GM12878 (cell line): ENCODE measurements at regions not wholly inside any gene's neighbourhood (a gene's known extent, or its start where the extent isn't known, plus 50 kb on each side); places are given as distances from the start of the nearest gene placed in this dataset.

Source experiments
- ATAC-seq: fragments of 200-7000 bp; cut with Tn5 transposase; 3 replicates; pipeline ENCODE4 v1.9.1; 2020; ENCODE audit warnings: mild to moderate bottlenecking, moderate library complexity
- BruUV-seq: library from RNA; stranded (reverse); fragments of 400-500 nt; replicated peaks from 2 replicates; lab custom pipeline; 2021; lab: Mats Ljungman, UMichigan
- CTCF ChIA-PET: fragments of 300-600 bp; sonication (Branson Sonifier 250); formaldehyde crosslinking; extraction: SDS; loops from one replicate; lab custom pipeline; 2021; ENCODE audit warnings: inconsistent platforms; lab: Yijun Ruan, JAX
- POLR2A ChIA-PET: fragments of 350-600 bp; formaldehyde crosslinking; extraction: SDS; loops from one replicate; lab custom pipeline; 2021; ENCODE audit warnings: inconsistent platforms; lab: Charles Lee
- RAD21 ChIA-PET: fragments of 300-600 bp; sonication (Branson Sonifier 250); formaldehyde crosslinking; loops from one replicate; lab custom pipeline; 2023; ENCODE audit warnings: antibody characterized with exemption; ENCODE audit not compliant: unreplicated experiment; lab: Charles Lee
- SMC1A ChIA-PET: fragments of 300-600 bp; sonication (Branson Sonifier 250); formaldehyde crosslinking; loops from one replicate; lab custom pipeline; 2023; ENCODE audit not compliant: unreplicated experiment, uncharacterized antibody; lab: Charles Lee
- DNase-seq: peaks from one replicate; pipeline ENCODE4 v3.0.0-alpha.2; 2011; ENCODE audit warnings: low read depth, low spot score
- FAIRE-seq: peaks from 3 replicates; lab custom pipeline; 2011; peaks lifted over from hg19 to GRCh38; lab: Jason Lieb, UNC
- H2AFZ ChIP-seq: 2 replicates; pipeline ENCODE4 v1.6.0; 2011; ENCODE audit warnings: low read depth, low read length, control low read depth; ENCODE audit not compliant: control insufficient read depth
- H3K27ac ChIP-seq: 2 replicates; pipeline ENCODE4 v1.5.1; 2011; ENCODE audit warnings: control low read depth; ENCODE audit not compliant: control insufficient read depth, insufficient read depth
- H3K27me3 ChIP-seq, 2 experiments: replicated peaks in 1 of 2; 2 replicates each; pipeline versions ENCODE4 v1.6.0 to v1.6.1; 2011; ENCODE audit warnings: low read length in 1 of 2; ENCODE audit not compliant: control insufficient read depth in 2 of 2, insufficient read depth in 2 of 2
- H3K36me3 ChIP-seq, 2 experiments: 2 replicates each; pipeline ENCODE4 v1.5.1; 2011; ENCODE audit warnings: low read length in 1 of 2; ENCODE audit not compliant: control insufficient read depth in 2 of 2, insufficient read depth in 2 of 2
- H3K4me1 ChIP-seq: 2 replicates; pipeline ENCODE4 v1.6.1; 2011; ENCODE audit warnings: mild to moderate bottlenecking, low read length, moderate library complexity, mixed read lengths; ENCODE audit not compliant: control insufficient read depth, insufficient read depth
- H3K4me2 ChIP-seq: 2 replicates; pipeline ENCODE4 v1.6.0; 2011; ENCODE audit warnings: control low read depth; ENCODE audit not compliant: control insufficient read depth, insufficient read depth
- H3K4me3 ChIP-seq: fragments of 200-600 bp; sonication (generic); 2 replicates; pipeline ENCODE4 v1.5.1; 2016
- H3K79me2 ChIP-seq: 2 replicates; pipeline ENCODE4 v1.6.0; 2011; ENCODE audit warnings: low read length; ENCODE audit not compliant: control insufficient read depth, insufficient read depth
- H3K9ac ChIP-seq: 2 replicates; pipeline ENCODE4 v1.8.0; 2011; ENCODE audit warnings: low read length, control low read depth, mixed read lengths; ENCODE audit not compliant: control insufficient read depth, insufficient read depth
- H3K9me3 ChIP-seq: replicated peaks from 3 replicates; pipeline ENCODE4 v1.5.1; 2011; ENCODE audit warnings: mild to moderate bottlenecking, low read length; ENCODE audit not compliant: control insufficient read depth, insufficient read depth
- H4K20me1 ChIP-seq: 2 replicates; pipeline ENCODE4 v1.6.0; 2011; ENCODE audit not compliant: control insufficient read depth, insufficient read depth
- BRCA1 ChIP-seq: IDR thresholded peaks from 2 replicates; pipeline ENCODE4 v1.6.1; 2011; ENCODE audit warnings: low read depth, low read length, improper control_type of control experiment
- CREM ChIP-seq: IDR thresholded peaks from 2 replicates; pipeline ENCODE4 v1.6.1; 2014; ENCODE audit warnings: antibody characterized with exemption, low read depth
- ESRRA ChIP-seq: IDR thresholded peaks from 2 replicates; pipeline ENCODE4 v1.6.1; 2012; ENCODE audit warnings: mild to moderate bottlenecking, low read length, improper control_type of control experiment
- HDGF ChIP-seq: fragments of 450-650 bp; IDR thresholded peaks from 2 replicates; pipeline ENCODE4 v1.6.1; 2016; ENCODE audit warnings: antibody characterized with exemption
- MEF2B ChIP-seq: fragments of 450-650 bp; IDR thresholded peaks from 2 replicates; pipeline ENCODE4 v1.6.1; 2018; ENCODE audit warnings: mild to moderate bottlenecking, moderate library complexity; ENCODE audit not compliant: partially characterized antibody, poor library complexity, severe bottlenecking
- NFYB ChIP-seq: IDR thresholded peaks from 2 replicates; pipeline ENCODE4 v1.6.1; 2011; ENCODE audit warnings: low read depth, mild to moderate bottlenecking, low read length, improper control_type of control experiment, moderate library complexity; ENCODE audit not compliant: insufficient read depth
- PAX8 ChIP-seq: fragments of 450-650 bp; IDR thresholded peaks from 2 replicates; pipeline ENCODE4 v1.6.1; 2017; ENCODE audit warnings: mild to moderate bottlenecking, moderate library complexity
- RBBP5 ChIP-seq: fragments of 200-600 bp; sonication (generic); conservative IDR thresholded peaks from 2 replicates; pipeline ENCODE4 v1.6.1; 2016
- SMC3 ChIP-seq: IDR thresholded peaks from 2 replicates; pipeline ENCODE4 v1.6.1; 2011; ENCODE audit warnings: low read length, improper control_type of control experiment, borderline replicate concordance
- SUPT20H ChIP-seq: IDR thresholded peaks from 2 replicates; pipeline ENCODE4 v1.6.1; 2011; ENCODE audit warnings: low read depth, mild to moderate bottlenecking, low read length, moderate library complexity, borderline replicate concordance; ENCODE audit not compliant: control insufficient read depth
- WRNIP1 ChIP-seq: IDR thresholded peaks from 2 replicates; pipeline ENCODE4 v1.6.1; 2011; ENCODE audit warnings: low read depth, low read length, improper control_type of control experiment, borderline replicate concordance
- YBX1 ChIP-seq: fragments of 450-650 bp; IDR thresholded peaks from 2 replicates; pipeline ENCODE4 v1.6.1; 2016; ENCODE audit warnings: antibody characterized with exemption
- WGBS: methylation state at CpG from one replicate; pipeline ENCODE4 v1.1.6; 2016; ENCODE audit warnings: low lambda C conversion rate; ENCODE audit not compliant: insufficient replicate concordance, insufficient coverage; ENCODE audit errors: missing lambda C conversion rate; 5-methylcytosine and 5-hydroxymethylcytosine counted together
- in situ Hi-C: fragments of 300-500 bp; cut with MboI; formaldehyde crosslinking; loops from 9 replicates; pipeline ENCODE4 v1.14.3; 2018; ENCODE audit warnings: mixed read lengths
- intact Hi-C: fragments of 100-400 bp; cut with micrococcal nuclease; formaldehyde crosslinking; loops from one replicate; pipeline ENCODE4 v1.14.2; 2022; ENCODE audit not compliant: unreplicated experiment
- TF ChIP-seq, protein P1 (sequence below): IDR thresholded peaks from 2 replicates; pipeline ENCODE4 v1.6.1; 2012; ENCODE audit warnings: low read length, inconsistent platforms
- TF ChIP-seq, protein P2 (sequence below): fragments of 450-650 bp; IDR thresholded peaks from 2 replicates; pipeline ENCODE4 v1.6.1; 2017; ENCODE audit warnings: mild to moderate bottlenecking, moderate library complexity
- TF ChIP-seq, protein P3 (sequence below): fragments of 450-650 bp; IDR thresholded peaks from 2 replicates; pipeline ENCODE4 v1.6.1; 2016; ENCODE audit warnings: mild to moderate bottlenecking, moderate library complexity, borderline replicate concordance

- H3K4me2 ChIP-seq = no peak overlapping the region
- intact Hi-C loops = no loop called here
- H2AFZ ChIP-seq = no peak overlapping the region
- ChIA-PET POLR2A (no interaction called here), RAD21 (interaction anchor here (1.1 kb wide), 1 partner anchor 1867 kb away, joined by 5 read pairs; no protein-coding TSS in a partner anchor), CTCF (interaction anchor here (1.7 to 3.9 kb wide), 2 partner anchors 1863 to 1866 kb away, joined by 4 to 35 read pairs; no protein-coding TSS in a partner anchor), SMC1A (interaction anchor here (1.3 to 2.7 kb wide), 2 partner anchors 1864 to 1867 kb away, joined by 7 to 10 read pairs; no protein-coding TSS in a partner anchor)
- ATAC-seq (no peak), FAIRE-seq (no peak), DNase-seq (no peak)
- H3K9ac ChIP-seq = no peak overlapping the region
- H3K9me3 ChIP-seq = no peaks in the 10 kb centered on the region
- TF ChIP-seq HDGF (no peak), PAX8 (no peak), NFYB (no peak), CREM (no peak), SMC3 (no peak), WRNIP1 (no peak), MEF2B (no peak), BRCA1 (no peak), SUPT20H (no peak), ESRRA (no peak), YBX1 (no peak), RBBP5 (no peak)
- TF ChIP-seq, protein P1, sequence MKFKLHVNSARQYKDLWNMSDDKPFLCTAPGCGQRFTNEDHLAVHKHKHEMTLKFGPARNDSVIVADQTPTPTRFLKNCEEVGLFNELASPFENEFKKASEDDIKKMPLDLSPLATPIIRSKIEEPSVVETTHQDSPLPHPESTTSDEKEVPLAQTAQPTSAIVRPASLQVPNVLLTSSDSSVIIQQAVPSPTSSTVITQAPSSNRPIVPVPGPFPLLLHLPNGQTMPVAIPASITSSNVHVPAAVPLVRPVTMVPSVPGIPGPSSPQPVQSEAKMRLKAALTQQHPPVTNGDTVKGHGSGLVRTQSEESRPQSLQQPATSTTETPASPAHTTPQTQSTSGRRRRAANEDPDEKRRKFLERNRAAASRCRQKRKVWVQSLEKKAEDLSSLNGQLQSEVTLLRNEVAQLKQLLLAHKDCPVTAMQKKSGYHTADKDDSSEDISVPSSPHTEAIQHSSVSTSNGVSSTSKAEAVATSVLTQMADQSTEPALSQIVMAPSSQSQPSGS = no peak
- TF ChIP-seq, protein P2, sequence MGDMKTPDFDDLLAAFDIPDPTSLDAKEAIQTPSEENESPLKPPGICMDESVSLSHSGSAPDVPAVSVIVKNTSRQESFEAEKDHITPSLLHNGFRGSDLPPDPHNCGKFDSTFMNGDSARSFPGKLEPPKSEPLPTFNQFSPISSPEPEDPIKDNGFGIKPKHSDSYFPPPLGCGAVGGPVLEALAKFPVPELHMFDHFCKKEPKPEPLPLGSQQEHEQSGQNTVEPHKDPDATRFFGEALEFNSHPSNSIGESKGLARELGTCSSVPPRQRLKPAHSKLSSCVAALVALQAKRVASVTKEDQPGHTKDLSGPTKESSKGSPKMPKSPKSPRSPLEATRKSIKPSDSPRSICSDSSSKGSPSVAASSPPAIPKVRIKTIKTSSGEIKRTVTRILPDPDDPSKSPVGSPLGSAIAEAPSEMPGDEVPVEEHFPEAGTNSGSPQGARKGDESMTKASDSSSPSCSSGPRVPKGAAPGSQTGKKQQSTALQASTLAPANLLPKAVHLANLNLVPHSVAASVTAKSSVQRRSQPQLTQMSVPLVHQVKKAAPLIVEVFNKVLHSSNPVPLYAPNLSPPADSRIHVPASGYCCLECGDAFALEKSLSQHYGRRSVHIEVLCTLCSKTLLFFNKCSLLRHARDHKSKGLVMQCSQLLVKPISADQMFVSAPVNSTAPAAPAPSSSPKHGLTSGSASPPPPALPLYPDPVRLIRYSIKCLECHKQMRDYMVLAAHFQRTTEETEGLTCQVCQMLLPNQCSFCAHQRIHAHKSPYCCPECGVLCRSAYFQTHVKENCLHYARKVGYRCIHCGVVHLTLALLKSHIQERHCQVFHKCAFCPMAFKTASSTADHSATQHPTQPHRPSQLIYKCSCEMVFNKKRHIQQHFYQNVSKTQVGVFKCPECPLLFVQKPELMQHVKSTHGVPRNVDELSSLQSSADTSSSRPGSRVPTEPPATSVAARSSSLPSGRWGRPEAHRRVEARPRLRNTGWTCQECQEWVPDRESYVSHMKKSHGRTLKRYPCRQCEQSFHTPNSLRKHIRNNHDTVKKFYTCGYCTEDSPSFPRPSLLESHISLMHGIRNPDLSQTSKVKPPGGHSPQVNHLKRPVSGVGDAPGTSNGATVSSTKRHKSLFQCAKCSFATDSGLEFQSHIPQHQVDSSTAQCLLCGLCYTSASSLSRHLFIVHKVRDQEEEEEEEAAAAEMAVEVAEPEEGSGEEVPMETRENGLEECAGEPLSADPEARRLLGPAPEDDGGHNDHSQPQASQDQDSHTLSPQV = no peak
- TF ChIP-seq, protein P3, sequence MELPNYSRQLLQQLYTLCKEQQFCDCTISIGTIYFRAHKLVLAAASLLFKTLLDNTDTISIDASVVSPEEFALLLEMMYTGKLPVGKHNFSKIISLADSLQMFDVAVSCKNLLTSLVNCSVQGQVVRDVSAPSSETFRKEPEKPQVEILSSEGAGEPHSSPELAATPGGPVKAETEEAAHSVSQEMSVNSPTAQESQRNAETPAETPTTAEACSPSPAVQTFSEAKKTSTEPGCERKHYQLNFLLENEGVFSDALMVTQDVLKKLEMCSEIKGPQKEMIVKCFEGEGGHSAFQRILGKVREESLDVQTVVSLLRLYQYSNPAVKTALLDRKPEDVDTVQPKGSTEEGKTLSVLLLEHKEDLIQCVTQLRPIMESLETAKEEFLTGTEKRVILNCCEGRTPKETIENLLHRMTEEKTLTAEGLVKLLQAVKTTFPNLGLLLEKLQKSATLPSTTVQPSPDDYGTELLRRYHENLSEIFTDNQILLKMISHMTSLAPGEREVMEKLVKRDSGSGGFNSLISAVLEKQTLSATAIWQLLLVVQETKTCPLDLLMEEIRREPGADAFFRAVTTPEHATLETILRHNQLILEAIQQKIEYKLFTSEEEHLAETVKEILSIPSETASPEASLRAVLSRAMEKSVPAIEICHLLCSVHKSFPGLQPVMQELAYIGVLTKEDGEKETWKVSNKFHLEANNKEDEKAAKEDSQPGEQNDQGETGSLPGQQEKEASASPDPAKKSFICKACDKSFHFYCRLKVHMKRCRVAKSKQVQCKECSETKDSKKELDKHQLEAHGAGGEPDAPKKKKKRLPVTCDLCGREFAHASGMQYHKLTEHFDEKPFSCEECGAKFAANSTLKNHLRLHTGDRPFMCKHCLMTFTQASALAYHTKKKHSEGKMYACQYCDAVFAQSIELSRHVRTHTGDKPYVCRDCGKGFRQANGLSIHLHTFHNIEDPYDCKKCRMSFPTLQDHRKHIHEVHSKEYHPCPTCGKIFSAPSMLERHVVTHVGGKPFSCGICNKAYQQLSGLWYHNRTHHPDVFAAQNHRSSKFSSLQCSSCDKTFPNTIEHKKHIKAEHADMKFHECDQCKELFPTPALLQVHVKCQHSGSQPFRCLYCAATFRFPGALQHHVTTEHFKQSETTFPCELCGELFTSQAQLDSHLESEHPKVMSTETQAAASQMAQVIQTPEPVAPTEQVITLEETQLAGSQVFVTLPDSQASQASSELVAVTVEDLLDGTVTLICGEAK = no peak
- H4K20me1 ChIP-seq = no peaks in the 10 kb centered on the region
- no TSS peak for BruUV-seq
- H3K4me3 ChIP-seq = no peak overlapping the region
- no peaks in the 10 kb centered on the region for H3K27me3 ChIP-seq
- WGBS = 48% methylated on average over 25 of the region's 28 CpGs
- no peaks in the 10 kb centered on the region for H3K79me2 ChIP-seq
- H3K4me1 ChIP-seq = no peaks in the 10 kb centered on the region
- H3K27ac ChIP-seq = no peak overlapping the region
- in situ Hi-C loops = no loop called here
- no peaks in the 10 kb centered on the region for H3K36me3 ChIP-seq
Measured at GRCh38 chr15:20358066-20358778, 183.4 kb downstream of the GOLGA6L6 start.
